SH-SY5Y (cell line): ENCODE measurements at regions not wholly inside any gene's neighbourhood (a gene's known extent, or its start where the extent isn't known, plus 50 kb on each side); places are given as distances from the start of the nearest gene placed in this dataset.

Experiments used
- GATA2 ChIP-seq: IDR thresholded peaks from 2 replicates; pipeline ENCODE4 v1.6.1; 2011; ENCODE audit warnings: mild to moderate bottlenecking, low read depth, low read length
- GATA3 ChIP-seq: IDR thresholded peaks from 2 replicates; pipeline ENCODE4 v1.6.1; 2011; ENCODE audit warnings: low read depth, mild to moderate bottlenecking, low read length, moderate library complexity

- TF ChIP-seq GATA3 (no peak), GATA2 (no peak)
Measured at GRCh38 chr22:44633647-44634046, 68.4 kb upstream of the PRR5 start.

GRCh38 chr22:44632541-44633396 is 69.2 kb upstream of the PRR5 start:
- TF ChIP-seq GATA2 (no peak), GATA3 (no peak)

GRCh38 chr22:44630826-44631225 is 71.2 kb upstream of the PRR5 start:
- TF ChIP-seq GATA2 (no peak), GATA3 (no peak)

GRCh38 chr22:44628835-44629234 is 73.2 kb upstream of the PRR5 start:
- TF ChIP-seq GATA2 (no peak), GATA3 (no peak)

- TF ChIP-seq GATA2 (no peak), GATA3 (no peak)
Measured at GRCh38 chr22:44628273-44628672, 73.7 kb upstream of the PRR5 start.

GRCh38 chr22:44627521-44628139 is 74.4 kb upstream of the PRR5 start:
- TF ChIP-seq GATA3 (no peak), GATA2 (no peak)

GRCh38 chr22:44625981-44626687 is 75.9 kb upstream of the PRR5 start:
- no peak for TF ChIP-seq GATA3
- no peak for TF ChIP-seq GATA2

- TF ChIP-seq GATA3: no peak
- no peak for TF ChIP-seq GATA2
Measured at GRCh38 chr22:44625421-44625760, 76.6 kb upstream of the PRR5 start.

GRCh38 chr22:44624689-44625420 is 77.1 kb upstream of the PRR5 start:
- no peak for TF ChIP-seq GATA3
- TF ChIP-seq GATA2: no peak

GRCh38 chr22:44623771-44624510 is 78.1 kb upstream of the PRR5 start:
- TF ChIP-seq GATA3: no peak
- no peak for TF ChIP-seq GATA2

- no peak for TF ChIP-seq GATA3
Measured at GRCh38 chr22:44622679-44623078, 79.3 kb upstream of the PRR5 start.

- TF ChIP-seq GATA3: no peak
- no peak for TF ChIP-seq GATA2
Measured at GRCh38 chr22:44622147-44622427, 79.9 kb upstream of the PRR5 start.

- TF ChIP-seq GATA2 (no peak), GATA3 (no peak)
Measured at GRCh38 chr22:44621401-44622146, 80.4 kb upstream of the PRR5 start.
